ENCODE measurements at regions not wholly inside any gene's neighbourhood (a gene's known extent, or its start where the extent isn't known, plus 50 kb on each side); places are given as distances from the start of the nearest gene placed in this dataset.
A peak's percentile ranks its signal among the peaks of the same experiment; 100 is the strongest.

DNA sequence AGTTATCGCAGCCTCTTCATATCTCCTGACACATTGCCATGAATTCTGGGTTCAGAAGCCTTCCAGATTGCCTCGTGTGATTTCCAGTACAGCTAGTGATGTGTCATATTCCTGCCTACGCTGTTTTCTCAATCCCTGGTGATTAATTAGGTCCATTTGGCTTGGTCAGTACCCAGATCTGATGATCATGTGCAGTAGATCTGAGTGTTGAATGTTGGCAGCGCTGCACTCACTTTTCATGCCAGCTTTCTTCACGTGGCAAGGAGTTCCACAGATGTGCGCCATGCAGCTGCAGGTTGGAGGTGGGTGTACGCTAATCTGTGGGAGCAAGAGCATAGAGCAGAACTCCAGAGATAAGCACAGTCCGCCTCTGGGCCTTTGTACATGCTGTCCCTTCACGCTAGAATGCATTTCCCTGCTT, 86.9 kb upstream of the COL6A5 start:
- no peak overlapping the region for H3K4me3 ChIP-seq (ENCODE audit: low read depth, low read length)
- peak; percentile 9 for DNase-seq (ENCODE audit: low read depth)

DNA sequence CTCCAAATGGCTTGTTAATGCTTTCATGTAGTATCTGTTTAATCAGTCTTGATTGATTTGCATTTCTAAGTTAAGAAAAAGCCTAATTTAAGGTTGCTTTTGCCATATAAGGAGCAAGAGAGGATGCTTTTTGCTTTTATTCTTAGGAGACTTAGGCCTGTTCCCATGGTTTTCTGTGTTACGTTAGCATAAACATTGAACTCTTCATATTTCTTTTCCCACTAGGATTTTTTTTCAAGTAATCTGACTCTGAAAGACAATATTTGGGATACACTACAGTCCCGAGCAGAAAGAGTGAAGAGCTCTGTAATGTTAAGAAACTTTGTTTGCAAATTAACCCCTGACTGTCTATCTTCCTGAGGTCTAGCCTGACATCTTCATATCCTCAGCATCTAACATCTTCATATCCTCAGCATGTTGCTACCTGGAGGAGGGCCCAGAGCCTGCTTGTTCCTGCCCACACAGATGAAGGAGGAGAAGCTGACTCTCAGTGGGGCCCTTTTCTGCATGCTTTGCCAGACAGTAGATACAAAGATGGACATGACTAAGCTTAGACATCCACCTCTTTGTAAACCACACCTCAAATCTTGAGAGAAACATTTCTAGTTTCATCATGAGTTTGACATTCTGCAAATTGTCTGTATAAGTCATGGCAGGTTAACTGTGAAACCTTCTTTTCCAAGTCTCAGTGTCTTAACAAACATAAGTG, 86.2 kb upstream of the COL6A5 start:
- H3K4me3 ChIP-seq (ENCODE audit: low read depth, low read length), result no peak overlapping the region
- no peak for DNase-seq (ENCODE audit: low read depth)

DNA sequence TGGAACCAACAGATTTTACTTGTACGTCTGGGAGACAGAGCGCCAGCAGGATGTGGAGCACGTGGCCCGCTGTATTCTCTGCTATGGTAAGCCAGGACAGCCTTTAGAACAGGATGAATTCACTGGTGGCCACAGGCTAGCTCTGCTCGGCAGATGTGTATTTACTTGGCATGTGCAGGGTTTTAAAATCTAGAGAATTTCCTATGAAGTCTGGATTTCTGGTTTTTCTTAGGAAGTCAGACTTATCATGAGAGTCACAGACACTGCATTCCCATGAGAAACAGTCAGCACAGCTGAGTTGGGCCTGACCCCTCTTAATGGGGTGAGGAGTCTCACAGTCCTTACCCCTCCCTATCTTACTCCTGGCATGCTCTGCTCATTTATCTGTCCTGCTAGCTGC, 84.6 kb upstream of the COL6A5 start:
- no peak for DNase-seq (ENCODE audit: low read depth)
- H3K4me3 ChIP-seq (ENCODE audit: low read depth, low read length), result no peak overlapping the region

DNA sequence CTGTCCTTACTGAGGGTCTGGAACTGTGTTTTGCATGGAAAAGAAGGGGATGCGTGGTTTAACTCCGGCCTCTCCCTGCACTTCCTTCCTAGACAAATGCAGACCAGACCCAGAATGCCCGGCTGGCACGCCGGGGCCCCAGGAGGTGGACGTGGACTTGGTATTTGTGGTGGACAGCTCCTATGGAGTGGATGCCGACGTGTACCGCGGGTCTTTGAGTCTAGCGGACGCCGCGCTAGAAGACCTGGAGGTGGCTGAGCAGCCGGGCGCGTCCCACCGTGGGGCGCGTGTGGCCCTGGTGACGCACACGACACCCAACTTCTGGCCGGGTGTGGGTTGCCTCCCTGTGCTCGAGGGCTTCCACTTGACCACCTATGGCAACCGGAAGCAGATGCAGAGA, 81.8 kb upstream of the COL6A5 start:
- DNase-seq (ENCODE audit: low read depth), result no peak
- H3K4me3 ChIP-seq (ENCODE audit: low read depth, low read length), result no peak overlapping the region

DNA sequence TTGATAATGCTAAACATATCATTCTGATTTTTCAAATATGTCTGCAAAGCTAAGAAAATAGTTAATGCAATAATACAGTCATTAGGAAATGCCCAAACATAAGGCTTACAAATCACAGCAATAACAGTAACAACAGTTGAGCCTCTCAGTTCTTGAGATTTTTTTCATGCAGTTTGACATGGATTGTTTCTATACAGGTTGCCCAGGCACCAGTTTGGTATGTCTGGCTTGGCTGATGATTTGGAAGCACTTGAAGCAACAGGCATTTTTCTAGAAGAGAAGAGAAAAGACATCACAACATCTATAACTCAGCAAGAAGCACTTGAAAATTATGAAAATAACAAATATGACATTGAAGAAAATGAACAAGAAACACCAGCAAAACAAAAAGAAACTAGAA, 78.7 kb upstream of the COL6A5 start:
- no peak overlapping the region for H3K4me3 ChIP-seq (ENCODE audit: low read depth, low read length)
- no peak for DNase-seq (ENCODE audit: low read depth)

DNA sequence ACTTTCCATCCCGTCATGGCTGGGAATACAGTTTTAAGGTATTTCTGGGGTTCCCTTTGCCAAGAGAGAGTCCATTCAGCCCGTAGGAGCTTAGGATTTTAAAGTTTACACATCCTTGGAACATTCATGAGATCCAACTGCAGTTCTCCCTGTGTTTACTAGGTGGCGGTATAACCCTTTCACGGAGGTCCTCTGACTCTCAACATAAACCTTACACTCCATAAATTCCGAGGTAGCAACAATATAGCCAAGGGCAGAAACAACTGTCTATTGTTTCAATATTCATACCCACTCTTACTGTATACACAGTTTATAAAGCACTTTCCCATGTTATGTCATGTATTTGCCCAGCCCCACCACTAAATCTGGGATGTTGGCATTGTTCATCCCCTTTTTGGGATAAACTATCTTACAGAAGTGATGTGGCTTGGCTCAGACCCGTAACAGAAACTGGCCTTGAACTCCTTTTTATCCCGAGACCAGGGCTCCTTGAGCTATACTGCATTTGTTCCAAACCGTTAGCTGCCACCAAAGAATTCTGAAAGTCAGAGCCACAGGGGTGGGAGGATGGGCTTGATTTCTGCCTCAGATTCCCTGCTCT, 69.2 kb upstream of the COL6A5 start:
- H3K4me3 ChIP-seq (ENCODE audit: low read depth, low read length), result no peak overlapping the region
- DNase-seq (ENCODE audit: low read depth), result peak; percentile 16

DNA sequence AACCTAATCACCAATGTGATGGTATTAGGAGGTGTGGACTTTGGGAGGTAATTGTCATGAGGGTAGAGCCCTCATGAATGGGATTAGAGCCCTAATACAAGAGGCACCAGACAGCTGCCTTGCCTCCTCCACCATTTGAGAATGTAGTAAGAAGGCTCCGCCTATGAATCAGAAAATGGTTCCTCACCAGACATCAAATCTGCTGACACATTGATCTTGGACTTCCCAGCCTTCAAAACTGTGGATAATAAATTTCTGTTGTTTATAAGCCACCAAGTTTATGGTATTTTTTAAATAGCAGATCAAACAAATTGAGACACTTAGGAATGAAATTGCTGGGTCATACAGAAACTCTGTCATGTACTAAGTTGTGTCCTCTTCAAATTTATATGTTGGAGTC, 56.8 kb upstream of the COL6A5 start:
- DNase-seq (ENCODE audit: low read depth), result no peak

DNA sequence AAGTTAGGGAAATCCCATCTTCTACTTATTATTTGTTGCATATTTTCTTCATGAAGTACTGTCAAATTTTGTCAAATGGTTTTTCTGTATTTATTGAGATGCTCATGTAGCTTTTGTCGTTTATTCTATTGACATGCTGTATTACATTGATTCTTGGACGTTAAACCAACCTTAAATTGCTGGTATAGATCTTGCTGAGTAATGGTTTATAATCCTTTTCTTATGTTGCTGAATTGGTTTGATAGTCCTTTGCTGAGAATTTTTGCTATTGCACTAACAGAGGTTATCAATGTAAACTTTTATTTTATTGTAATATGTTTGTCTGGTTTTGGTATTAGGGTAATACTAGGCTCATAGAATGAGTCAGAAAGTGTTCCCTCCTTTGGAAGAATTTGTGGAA, 54.3 kb upstream of the COL6A5 start:
- DNase-seq (ENCODE audit: low read depth), result no peak

More for the DNA sequence above, 56.8 kb upstream of the COL6A5 start:
- H3K4me3 ChIP-seq (ENCODE audit: low read depth, low read length), result no peak overlapping the region

DNA sequence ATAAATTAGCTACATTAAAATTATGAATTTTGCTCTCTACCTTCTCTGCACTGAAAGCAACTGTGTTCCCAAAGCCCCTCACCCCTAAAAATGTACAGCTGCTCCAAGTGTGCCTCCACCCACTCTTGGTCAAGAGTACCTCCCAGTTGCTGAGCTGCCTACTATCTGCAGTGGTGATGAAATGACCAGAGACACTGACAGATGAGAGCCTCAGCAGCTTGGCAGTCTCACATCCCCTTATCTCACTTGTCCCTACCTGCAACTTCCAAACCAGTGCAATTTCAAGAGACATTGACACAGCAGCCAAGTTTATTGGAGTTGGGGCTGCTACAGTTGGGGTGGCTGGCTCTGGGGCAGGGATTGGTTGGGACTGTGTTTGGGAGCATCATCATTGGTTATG, 52.2 kb upstream of the COL6A5 start:
- H3K4me3 ChIP-seq (ENCODE audit: low read depth, low read length), result no peak overlapping the region
- no peak for DNase-seq (ENCODE audit: low read depth)

More for the DNA sequence above, 54.3 kb upstream of the COL6A5 start:
- H3K4me3 ChIP-seq (ENCODE audit: low read depth, low read length), result no peak overlapping the region

All from skeletal muscle cell (primary cell).